Osteocyte (in vitro differentiated cells): ENCODE measurements at regions not wholly inside any gene's neighbourhood (a gene's known extent, or its start where the extent isn't known, plus 50 kb on each side); places are given as distances from the start of the nearest gene placed in this dataset.
"Not testable (repeated sequence)": the region's sequence is repeated elsewhere in the genome, so short reads cannot be mapped to it uniquely, and the experiment has no call there.

Experiments used
- DNase-seq: peaks from one replicate; pipeline ENCODE4 v3.0.0; 2021; ENCODE audit warnings: mixed read lengths; ENCODE audit not compliant: unreplicated experiment; ENCODE audit errors: extremely low spot score
- H3K27ac Mint-ChIP-seq: one replicate; pipeline ENCODE4 v1.8.0; 2021; ENCODE audit warnings: mild to moderate bottlenecking, mixed read lengths; ENCODE audit not compliant: unreplicated experiment
- H3K27me3 Mint-ChIP-seq: one replicate; pipeline ENCODE4 v1.8.0; 2021; ENCODE audit warnings: mixed read lengths; ENCODE audit not compliant: unreplicated experiment
- H3K36me3 Mint-ChIP-seq: one replicate; pipeline ENCODE4 v1.8.0; 2021; ENCODE audit warnings: mixed read lengths; ENCODE audit not compliant: unreplicated experiment
- H3K4me1 Mint-ChIP-seq: one replicate; pipeline ENCODE4 v1.8.0; 2021; ENCODE audit warnings: mixed read lengths; ENCODE audit not compliant: unreplicated experiment
- H3K4me3 Mint-ChIP-seq: one replicate; pipeline ENCODE4 v1.8.0; 2021; ENCODE audit warnings: mild to moderate bottlenecking, moderate library complexity, mixed read lengths; ENCODE audit not compliant: unreplicated experiment
- H3K9me3 Mint-ChIP-seq: one replicate; pipeline ENCODE4 v1.8.0; 2021; ENCODE audit warnings: mixed read lengths; ENCODE audit not compliant: unreplicated experiment
- CTCF ChIP-seq: fragments of 200-600 bp; sonication (generic); IDR thresholded peaks from 2 replicates; pipeline ENCODE4 v1.5.0; 2021; ENCODE audit warnings: antibody characterized with exemption, mild to moderate bottlenecking, moderate library complexity

GRCh38 chr3:147514366-147515160 lies 105.4 kb downstream of the ZIC1 start:
- H3K27ac Mint-ChIP-seq, result no peak overlapping the region
- no peak overlapping the region for H3K4me3 Mint-ChIP-seq
- H3K9me3 Mint-ChIP-seq, result no peaks in the 10 kb centered on the region
- H3K36me3 Mint-ChIP-seq, result no peaks in the 10 kb centered on the region
- H3K27me3 Mint-ChIP-seq, result no peaks in the 10 kb centered on the region
- no peak for TF ChIP-seq CTCF
- DNase-seq, result no peak
- no peaks in the 10 kb centered on the region for H3K4me1 Mint-ChIP-seq

GRCh38 chr3:147518465-147518864 lies 109.3 kb downstream of the ZIC1 start:
- Mint-ChIP-seq H3K27me3 (no peaks in the 10 kb centered on the region), H3K4me3 (no peak overlapping the region), H3K9me3 (no peaks in the 10 kb centered on the region), H3K4me1 (peaks cover 12% of the 10 kb centered on the region), H3K27ac (no peak overlapping the region), H3K36me3 (no peaks in the 10 kb centered on the region)
- TF ChIP-seq CTCF, result no peak
- no peak for DNase-seq

GRCh38 chr3:147521646-147522045 lies 112.5 kb downstream of the ZIC1 start:
- no peak for DNase-seq
- H3K27me3 Mint-ChIP-seq, result no peaks in the 10 kb centered on the region

GRCh38 chr3:147522780-147523179 lies 113.6 kb downstream of the ZIC1 start:
- DNase-seq, H3K27ac Mint-ChIP-seq, H3K36me3 Mint-ChIP-seq, H3K27me3 Mint-ChIP-seq, H3K4me3 Mint-ChIP-seq: not testable (repeated sequence)
- peaks cover 12% of the 10 kb centered on the region for H3K4me1 Mint-ChIP-seq
- peaks cover 28% of the 10 kb centered on the region for H3K9me3 Mint-ChIP-seq

More at GRCh38 chr3:147521646-147522045, 112.5 kb downstream of the ZIC1 start:
- TF ChIP-seq CTCF, result no peak
- H3K4me1 Mint-ChIP-seq, result peaks cover 12% of the 10 kb centered on the region
- H3K27ac Mint-ChIP-seq, result peak overlapping the region; percentile 32
- no peak overlapping the region for H3K4me3 Mint-ChIP-seq
- peaks cover 23% of the 10 kb centered on the region for H3K9me3 Mint-ChIP-seq
- peaks cover 3% of the 10 kb centered on the region for H3K36me3 Mint-ChIP-seq

GRCh38 chr3:147529551-147529950 lies 120.4 kb downstream of the ZIC1 start:
- no peak overlapping the region for H3K27ac Mint-ChIP-seq
- peaks cover 45% of the 10 kb centered on the region for H3K9me3 Mint-ChIP-seq
- TF ChIP-seq CTCF, result no peak
- no peaks in the 10 kb centered on the region for H3K4me1 Mint-ChIP-seq
- H3K27me3 Mint-ChIP-seq, result no peaks in the 10 kb centered on the region
- H3K4me3 Mint-ChIP-seq, result no peak overlapping the region
- peaks cover 3% of the 10 kb centered on the region for H3K36me3 Mint-ChIP-seq
- DNase-seq, result no peak
